ENCODE measurements at regions not wholly inside any gene's neighbourhood (a gene's known extent, or its start where the extent isn't known, plus 50 kb on each side); places are given as distances from the start of the nearest gene placed in this dataset.
"Not testable (repeated sequence)": the region's sequence is repeated elsewhere in the genome, so short reads cannot be mapped to it uniquely, and the experiment has no call there.

DNA sequence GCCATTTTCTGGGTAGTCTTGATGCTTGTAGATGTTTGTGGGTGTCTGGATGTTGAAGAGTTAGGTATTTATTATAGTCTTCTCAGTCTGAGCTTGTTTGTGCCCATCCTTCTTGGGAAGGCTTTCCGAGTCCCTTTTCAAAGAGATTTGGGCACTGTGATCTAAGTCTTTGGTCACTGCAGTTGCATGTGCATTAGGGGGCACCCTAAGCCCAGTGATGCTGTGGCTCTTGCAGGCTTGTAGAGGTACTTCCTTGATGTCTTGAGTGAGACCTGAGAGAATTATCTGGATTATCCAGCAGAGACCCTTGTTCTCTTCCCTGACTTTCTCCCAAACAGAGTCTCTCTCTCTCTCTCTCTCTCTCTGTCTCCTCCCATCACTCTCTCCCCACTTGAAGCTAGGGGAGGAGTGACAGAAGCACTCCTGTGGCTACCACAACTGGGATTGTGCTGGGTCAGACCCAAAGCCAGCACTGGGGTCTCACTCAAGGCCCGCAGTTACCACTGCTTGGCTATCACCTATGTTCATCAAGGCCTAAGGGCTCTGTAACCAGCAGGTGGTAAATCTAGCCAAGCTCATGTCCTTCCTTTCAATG, 68.5 kb downstream of the TMCO5A start:
- DNase-seq: no peak

GRCh38 chr15:38004218-38004861, 69.9 kb downstream of the TMCO5A start:
- DNase-seq: no peak

GRCh38 chr15:38005953-38006808, 71.7 kb downstream of the TMCO5A start:
- no peak for DNase-seq

DNA sequence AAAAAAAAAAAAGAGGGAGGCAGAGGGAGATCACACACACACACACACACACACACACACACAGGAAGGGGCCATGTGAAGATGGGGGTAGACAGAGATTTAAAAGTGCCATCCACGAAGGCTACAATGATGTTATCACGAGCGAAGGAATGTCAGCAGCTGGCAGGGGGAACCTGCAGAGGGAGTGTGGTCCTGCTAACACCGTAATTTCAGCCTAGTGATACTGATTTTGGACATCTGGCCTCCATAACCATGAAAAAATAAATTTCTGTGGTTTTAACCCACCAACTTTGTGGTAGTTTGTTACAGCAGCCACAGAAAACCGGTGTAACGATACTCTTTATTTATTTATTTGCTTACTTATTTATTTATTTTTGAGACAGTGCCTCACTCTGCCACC, 76.0 kb downstream of the TMCO5A start:
- no peak for DNase-seq

DNA sequence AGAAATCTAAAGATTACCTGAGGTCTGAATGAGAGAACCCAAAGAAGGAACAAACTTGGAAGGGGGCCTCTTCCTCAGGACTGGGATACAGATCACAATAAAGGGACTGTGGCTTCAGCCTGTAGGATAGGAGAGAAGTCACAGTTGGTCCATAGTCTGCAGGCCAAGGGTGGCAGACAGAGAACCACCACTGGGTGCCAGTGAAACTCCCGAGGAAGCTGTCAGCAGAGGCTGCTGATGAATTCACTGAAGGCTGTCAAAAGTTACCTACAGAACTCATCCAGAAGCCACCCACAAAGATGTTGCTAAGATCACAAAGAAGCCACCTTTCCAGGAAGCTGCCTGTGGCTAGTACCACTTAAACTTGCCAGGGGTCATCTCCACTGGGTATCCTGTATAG, 78.5 kb downstream of the TMCO5A start:
- DNase-seq: no peak

DNA sequence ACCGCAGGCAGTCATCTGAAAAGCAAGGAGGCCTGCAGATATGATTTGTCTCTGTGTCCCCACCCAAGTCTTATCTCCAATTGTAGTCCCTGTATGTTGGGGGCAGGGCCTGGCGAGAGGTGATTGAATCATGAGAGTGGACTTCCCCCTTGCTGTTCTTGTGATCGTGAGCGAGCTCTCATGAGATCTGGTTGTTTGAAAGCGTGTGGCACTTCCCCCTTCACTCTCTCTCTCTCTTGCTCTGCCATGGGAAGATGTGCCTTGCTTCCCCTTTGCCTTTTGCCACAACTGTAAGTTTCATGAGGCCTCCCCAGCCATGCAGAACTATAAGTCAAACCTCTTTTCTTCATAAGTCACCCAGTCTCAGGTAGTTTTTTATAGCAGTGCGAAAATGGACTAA, 83.3 kb downstream of the TMCO5A start:
- DNase-seq: no peak

- no peak for DNase-seq
These were observed 84.6 kb downstream of the TMCO5A start for GRCh38 chr15:38019066-38019465.

DNA sequence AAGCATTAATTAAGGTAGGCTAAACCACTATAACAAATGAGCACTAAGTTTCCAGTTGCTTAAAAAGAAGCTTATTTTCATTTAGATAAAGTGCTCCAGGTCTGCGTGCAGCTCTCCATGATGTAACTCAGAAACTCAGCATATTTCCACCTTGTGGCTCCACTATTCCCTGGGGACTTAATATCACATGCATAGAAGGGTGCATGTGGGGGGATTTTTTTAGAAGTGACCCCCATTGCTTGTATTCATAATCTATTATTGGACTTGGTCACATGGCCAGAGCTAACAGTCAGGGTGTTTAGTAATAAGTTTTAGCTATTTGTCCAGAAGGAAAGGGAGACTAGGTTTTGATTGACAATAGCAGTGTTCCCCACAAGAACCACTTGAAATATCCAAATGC, 86.8 kb downstream of the TMCO5A start:
- no peak for DNase-seq

DNA sequence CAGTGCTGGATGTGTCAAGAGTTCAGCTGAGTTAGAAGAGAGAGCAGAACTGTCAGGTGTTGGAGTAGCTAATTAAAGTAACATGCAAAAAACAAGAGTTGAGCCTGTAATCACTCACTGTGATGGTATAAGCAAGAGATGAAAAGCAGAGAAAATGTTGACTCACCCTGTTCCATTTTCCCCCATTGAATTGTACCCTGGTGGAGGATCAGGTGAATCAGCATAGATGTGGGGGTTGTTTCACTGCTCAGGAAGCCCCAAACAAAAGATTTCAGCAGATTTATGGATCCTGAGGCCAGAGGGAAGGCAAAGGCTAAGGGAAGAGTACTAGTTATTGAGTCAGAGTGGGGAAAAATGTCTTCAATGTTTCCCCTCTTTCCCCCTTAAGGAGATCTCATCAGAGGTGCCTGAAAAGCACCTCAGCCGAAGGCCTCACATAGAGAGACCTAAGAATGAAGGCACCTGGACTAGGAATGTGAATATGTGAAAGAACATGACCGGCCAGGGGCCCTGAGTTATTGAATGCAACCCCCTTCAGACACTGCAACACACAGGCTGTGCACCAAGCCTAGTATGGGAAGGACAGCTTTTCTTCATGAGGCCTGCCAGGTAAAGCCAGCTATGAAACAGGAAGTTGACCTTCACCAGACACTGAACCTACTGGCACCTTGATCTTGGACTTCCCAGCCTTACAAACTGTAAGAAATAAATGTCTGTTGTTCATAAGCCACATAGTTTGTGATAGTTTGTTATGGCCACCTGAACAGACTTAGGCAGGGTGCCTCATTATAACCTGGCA, 90.1 kb downstream of the TMCO5A start:
- no peak for DNase-seq

DNA sequence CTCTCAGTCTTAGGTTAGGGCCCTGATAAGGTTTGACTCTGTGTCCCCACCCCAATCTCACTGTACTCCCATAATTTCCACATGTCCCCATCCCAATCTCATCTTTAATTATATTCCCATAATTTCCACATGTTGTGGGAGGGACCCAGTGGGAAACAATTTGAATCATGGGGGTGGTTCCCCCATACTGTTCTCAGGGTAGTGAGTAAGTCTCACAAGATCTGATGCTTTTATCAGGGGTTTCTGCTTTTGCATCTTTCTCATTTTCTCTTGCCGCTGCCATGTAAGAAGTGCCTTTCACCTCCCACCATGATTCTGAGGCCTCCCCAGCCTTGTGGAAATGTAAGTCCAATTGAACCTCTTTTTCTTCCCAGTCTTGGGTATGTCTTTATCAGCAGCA, 91.2 kb downstream of the TMCO5A start:
- not testable (repeated sequence) for DNase-seq

- no peak for DNase-seq
These were observed 94.4 kb downstream of the TMCO5A start for GRCh38 chr15:38028869-38029268.

DNA sequence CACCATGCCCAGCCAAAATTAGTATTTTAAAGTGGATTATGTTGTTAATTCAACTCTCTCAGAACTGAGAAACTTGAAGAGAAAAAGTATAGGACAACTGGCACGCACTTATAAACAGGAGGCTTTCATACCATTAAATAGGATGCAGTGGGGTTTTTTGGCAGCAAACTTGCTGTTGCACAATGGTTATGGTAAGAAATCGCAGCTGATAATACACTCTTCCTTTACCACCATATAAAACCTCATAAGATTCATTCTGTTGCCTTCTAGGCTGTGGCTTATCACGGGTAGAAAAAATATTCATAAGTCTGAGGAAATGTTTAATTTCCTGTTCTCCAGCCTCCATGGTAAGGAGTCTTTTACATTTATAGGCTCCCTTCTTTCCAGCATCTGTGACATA, 95.3 kb downstream of the TMCO5A start:
- no peak for DNase-seq

DNA sequence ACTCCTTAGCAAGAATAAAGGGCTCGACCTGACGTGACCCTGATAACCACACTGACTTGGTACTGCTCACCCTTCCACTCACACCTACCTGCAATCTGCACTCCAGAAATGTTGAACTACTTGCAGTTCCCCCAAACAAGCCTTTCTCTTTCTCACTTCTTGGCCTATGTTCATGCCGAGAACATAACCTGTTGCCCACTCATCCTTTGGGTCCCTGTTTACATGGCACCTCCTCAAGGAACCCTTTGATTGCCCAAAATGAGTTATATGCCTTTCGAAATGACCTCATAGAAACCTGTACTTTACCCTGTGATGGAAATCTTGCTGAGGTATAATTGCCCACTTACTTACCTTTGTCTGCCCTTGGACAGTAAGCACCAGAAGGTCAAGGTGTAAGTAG, 96.2 kb downstream of the TMCO5A start:
- no peak for DNase-seq

DNA sequence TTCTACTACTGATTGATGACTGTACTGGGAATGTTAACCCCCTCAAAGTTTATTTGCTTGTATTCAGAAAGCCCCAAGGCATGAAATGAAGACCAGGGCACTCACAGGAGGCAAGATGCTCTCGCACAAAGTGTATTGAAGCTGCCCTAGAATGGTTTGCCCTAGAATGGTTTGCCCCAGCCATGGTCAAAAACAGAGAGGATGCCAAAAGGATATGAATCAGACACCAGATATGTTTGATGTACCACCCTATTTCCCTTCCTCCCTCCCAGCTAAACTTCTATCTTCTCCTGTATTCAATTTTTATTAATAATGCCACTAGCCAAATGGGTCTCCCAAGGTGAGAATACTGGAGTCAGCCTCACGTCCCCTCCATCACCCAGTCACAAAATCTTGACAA, 101.3 kb downstream of the TMCO5A start:
- DNase-seq: no peak

GRCh38 chr15:38036790-38037338, 102.4 kb downstream of the TMCO5A start:
- DNase-seq: no peak

GRCh38 chr15:38038659-38039442, 104.4 kb downstream of the TMCO5A start:
- DNase-seq: no peak

- no peak for DNase-seq
These were observed 106.2 kb downstream of the TMCO5A start for GRCh38 chr15:38040615-38041014.

- no peak for DNase-seq
These were observed 107.1 kb downstream of the TMCO5A start for GRCh38 chr15:38041576-38041975.

DNA sequence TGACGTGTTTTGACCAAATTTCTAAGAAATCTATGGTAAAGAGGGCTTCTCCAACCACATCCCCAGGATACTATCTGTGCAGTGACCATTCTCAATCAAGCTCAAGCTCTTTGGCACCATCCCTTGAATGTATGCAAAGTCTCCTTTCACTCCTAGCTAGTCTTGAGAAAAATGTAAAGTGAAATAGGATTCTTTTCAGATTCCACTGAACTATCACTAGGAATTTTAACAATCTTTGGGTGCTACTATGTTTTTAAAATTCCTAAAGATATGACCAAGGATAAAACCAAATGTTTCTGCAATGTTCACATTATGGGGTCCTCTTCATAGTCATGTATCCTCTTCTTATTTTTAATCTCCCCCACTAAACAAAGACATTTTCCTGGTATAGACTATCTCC, 107.8 kb downstream of the TMCO5A start:
- no peak for DNase-seq

GRCh38 chr15:38042707-38043445, 108.4 kb downstream of the TMCO5A start:
- no peak for DNase-seq

DNA sequence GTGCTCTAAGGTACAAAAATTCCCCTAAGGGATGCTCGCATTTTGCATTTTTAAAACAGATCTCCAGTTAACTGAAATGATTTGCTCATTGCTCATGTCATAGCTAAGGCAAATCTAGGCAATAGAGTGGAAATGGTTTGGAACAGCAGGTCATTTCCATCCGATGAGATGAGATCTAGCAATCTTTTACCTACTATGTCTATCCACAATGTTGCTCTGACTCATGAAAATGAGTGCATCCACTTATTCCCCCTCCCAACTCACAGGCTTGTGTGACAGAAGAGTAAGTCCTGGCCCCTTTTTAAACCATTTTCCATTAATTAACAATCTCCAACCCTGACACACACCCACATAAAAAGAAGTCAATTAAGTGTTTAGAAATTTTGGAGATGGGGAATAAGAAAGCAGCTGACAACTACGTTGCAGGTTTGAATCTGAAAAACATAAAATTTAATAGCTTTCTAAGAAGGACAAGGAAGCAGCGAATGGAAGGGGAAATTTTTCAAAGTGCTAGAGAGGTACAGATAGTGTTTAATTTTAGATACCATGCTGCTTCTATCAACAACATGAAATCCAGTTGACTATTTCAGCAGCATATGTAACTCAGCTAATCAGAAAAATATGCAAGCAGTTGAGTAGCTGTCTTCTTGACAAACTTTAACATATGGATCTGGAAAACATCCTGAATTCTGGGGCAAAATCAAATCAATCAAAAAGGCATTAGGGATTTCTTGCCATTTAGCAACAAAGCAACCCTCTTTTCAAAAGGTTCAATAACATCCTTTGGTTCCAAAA, 112.0 kb downstream of the TMCO5A start:
- no peak for DNase-seq
